Panc1 (cell line): ENCODE measurements at regions not wholly inside any gene's neighbourhood (a gene's known extent, or its start where the extent isn't known, plus 50 kb on each side); places are given as distances from the start of the nearest gene placed in this dataset.

Experiments used
- ATAC-seq: fragments of 200-7000 bp; cut with Tn5 transposase; 2 replicates; pipeline ENCODE4 v1.9.1; 2020; ENCODE audit warnings: mild to moderate bottlenecking, moderate library complexity
- BruUV-seq: library from RNA; stranded (reverse); fragments of 400-500 nt; replicated peaks from 2 replicates; lab custom pipeline; 2021; lab: Mats Ljungman, UMichigan
- CTCF ChIA-PET: fragments of 300-600 bp; sonication (Branson Sonifier 250); formaldehyde crosslinking; loops from one replicate; lab custom pipeline; 2022; ENCODE audit warnings: antibody characterized with exemption; lab: Charles Lee
- POLR2A ChIA-PET: fragments of 300-600 bp; sonication (Branson Sonifier 250); formaldehyde crosslinking; loops from one replicate; lab custom pipeline; 2022; ENCODE audit warnings: antibody characterized with exemption; lab: Charles Lee
- DNase-seq: peaks from one replicate; pipeline ENCODE4 v3.0.0-alpha.2; 2010; ENCODE audit warnings: low read depth, low spot score
- H3K27ac ChIP-seq: 2 replicates; pipeline ENCODE4 v1.5.1; 2011; ENCODE audit warnings: mild to moderate bottlenecking, low read length, inconsistent platforms
- H3K27me3 ChIP-seq: fragments of 200-500 bp; sonication (Bioruptor generic); 2 replicates; pipeline ENCODE4 v1.6.0; 2014; ENCODE audit warnings: low read length, inconsistent platforms; ENCODE audit not compliant: control insufficient read depth, insufficient read depth
- H3K36me3 ChIP-seq: fragments of 200-500 bp; sonication (Bioruptor generic); 2 replicates; pipeline ENCODE4 v1.5.1; 2014; ENCODE audit warnings: inconsistent platforms, mild to moderate bottlenecking, low read length, moderate library complexity; ENCODE audit not compliant: control insufficient read depth, insufficient read depth
- H3K4me1 ChIP-seq: 2 replicates; pipeline ENCODE4 v1.5.1; 2011; ENCODE audit warnings: inconsistent platforms, mild to moderate bottlenecking, low read length, moderate library complexity; ENCODE audit not compliant: control insufficient read depth, insufficient read depth
- H3K4me3 ChIP-seq, 2 experiments: 2 replicates each; pipeline ENCODE4 v1.5.1; 2011 to 2012; ENCODE audit warnings: low read depth in 2 of 2, low read length in 2 of 2, mild to moderate bottlenecking in 2 of 2, inconsistent platforms in 1 of 2, moderate library complexity in 1 of 2
- H3K9me3 ChIP-seq: fragments of 200-500 bp; sonication (Bioruptor generic); 2 replicates; pipeline ENCODE4 v1.5.1; 2014; ENCODE audit warnings: low read depth, mild to moderate bottlenecking, inconsistent platforms, low read length, moderate library complexity; ENCODE audit not compliant: control insufficient read depth, insufficient read depth
- CTCF ChIP-seq: fragments of 450-650 bp; IDR thresholded peaks from 2 replicates; pipeline ENCODE4 v1.5.1; 2017; ENCODE audit warnings: mild to moderate bottlenecking
- POLR2AphosphoS5 ChIP-seq: IDR thresholded peaks from 2 replicates; pipeline ENCODE4 v1.6.1; 2012; ENCODE audit warnings: mild to moderate bottlenecking, low read depth, low read length, moderate library complexity
- REST ChIP-seq, 2 experiments: IDR thresholded peaks; 2 replicates each; pipeline ENCODE4 v1.6.1; 2011 to 2012; ENCODE audit warnings: low read depth in 2 of 2, control low read depth in 1 of 2, low read length in 1 of 2, mild to moderate bottlenecking in 1 of 2, moderate library complexity in 1 of 2; ENCODE audit not compliant: insufficient read depth in 1 of 2
- SIN3A ChIP-seq: IDR thresholded peaks from 2 replicates; pipeline ENCODE4 v1.6.1; 2012; ENCODE audit warnings: low read depth, mild to moderate bottlenecking, low read length, moderate library complexity, borderline replicate concordance; ENCODE audit not compliant: insufficient read depth
- TCF7L2 ChIP-seq: IDR thresholded peaks from 2 replicates; pipeline ENCODE4 v1.6.1; 2011; ENCODE audit warnings: mild to moderate bottlenecking, low read depth, low read length, inconsistent platforms
- in situ Hi-C: cut with HindIII; loops from 2 replicates; pipeline ENCODE4 v1.10.0; 2016; ENCODE audit warnings: low sequenced_read_pairs, low pct_unique_long_range_greater_than_20kb
- intact Hi-C: fragments of 100-400 bp; cut with micrococcal nuclease; formaldehyde crosslinking; loops from one replicate; pipeline ENCODE4 v1.10.0; 2022; ENCODE audit not compliant: unreplicated experiment

GRCh38 chr16:22968931-22969330 lies 155.0 kb downstream of the HS3ST2 start:
- Histone ChIP-seq H3K27ac (no peak overlapping the region), H3K9me3 (no peaks in the 10 kb centered on the region), H3K27me3 (peaks cover 5% of the 10 kb centered on the region), H3K36me3 (no peaks in the 10 kb centered on the region), H3K4me3 (no peak overlapping the region), H3K4me1 (no peaks in the 10 kb centered on the region)
- CTCF ChIA-PET = interaction anchor here (0.7 kb wide), 1 partner anchor 59 kb away, joined by 3 read pairs; no protein-coding TSS in a partner anchor
- in situ Hi-C loops = no loop called here
- POLR2A ChIA-PET = no interaction called here
- DNase-seq (no peak), ATAC-seq (no peak)
- no peak for TF ChIP-seq POLR2AphosphoS5
- no peak for TF ChIP-seq TCF7L2
- no peak for TF ChIP-seq REST (IDR thresholded peaks at IDR 0.05; ENCODE audit: insufficient read depth in 1 of 2, low read depth in 2 of 2, low read length in 1 of 2)
- no peak for TF ChIP-seq SIN3A
- no peak for TF ChIP-seq CTCF
- BruUV-seq = no TSS peak
- intact Hi-C loops = no loop called here

DNA sequence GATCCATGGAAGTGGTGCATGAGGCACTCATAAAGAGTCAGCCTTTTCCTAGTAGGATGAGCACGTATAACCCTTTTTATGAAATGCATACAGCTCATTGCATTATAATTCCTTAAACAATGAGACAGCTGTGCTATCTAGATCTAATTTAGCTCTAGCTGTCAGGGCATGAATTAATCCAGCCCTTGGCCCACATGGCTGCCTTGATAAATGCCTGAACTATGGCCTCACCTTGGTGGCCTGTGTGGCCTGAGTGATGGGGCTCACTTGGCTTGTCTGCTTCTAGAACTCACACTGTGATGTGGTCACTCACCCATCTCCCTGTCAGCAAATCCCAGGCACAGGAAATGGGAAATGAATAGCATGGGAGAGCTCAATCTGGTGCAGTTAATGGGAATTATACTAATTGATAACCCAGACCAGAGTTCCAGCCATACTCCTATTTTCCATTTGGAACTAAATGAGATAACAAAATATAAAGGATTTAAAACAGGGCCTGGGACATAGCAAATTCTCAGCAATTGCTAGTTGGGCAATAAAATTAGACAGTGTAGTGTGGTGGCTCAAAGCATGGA lies 153.6 kb downstream of the HS3ST2 start:
- no TSS peak for BruUV-seq
- intact Hi-C loops = no loop called here
- DNase-seq (no peak), ATAC-seq (no peak)
- Histone ChIP-seq H3K27me3 (peaks cover 5% of the 10 kb centered on the region), H3K4me1 (no peaks in the 10 kb centered on the region), H3K27ac (no peak overlapping the region), H3K36me3 (no peaks in the 10 kb centered on the region), H3K9me3 (no peaks in the 10 kb centered on the region), H3K4me3 (no peak overlapping the region)
- in situ Hi-C loops = no loop called here
- ChIA-PET POLR2A (interaction anchor here (0.6 kb wide), 1 partner anchor 93 kb away, joined by 3 read pairs; no protein-coding TSS in a partner anchor), CTCF (no interaction called here)
- TF ChIP-seq SIN3A = no peak
- TF ChIP-seq POLR2AphosphoS5 = no peak
- TF ChIP-seq REST (IDR thresholded peaks at IDR 0.05; ENCODE audit: insufficient read depth in 1 of 2, low read depth in 2 of 2, low read length in 1 of 2) = no peak
- no peak for TF ChIP-seq CTCF
- TF ChIP-seq TCF7L2 = no peak
